ENCODE measurements at regions not wholly inside any gene's neighbourhood (a gene's known extent, or its start where the extent isn't known, plus 50 kb on each side); places are given as distances from the start of the nearest gene placed in this dataset.

GRCh38 chr14:86521031-86521730 lies 991.2 kb downstream of the FLRT2 start:
- no peak for DNase-seq
- no peaks in the 10 kb centered on the region for H3K9me3 ChIP-seq (ENCODE audit: control insufficient read depth, low read depth, low read length)
- H3K36me3 ChIP-seq (ENCODE audit: control insufficient read depth, insufficient read depth, low read length), result no peaks in the 10 kb centered on the region
- no peak overlapping the region for H3K4me3 ChIP-seq (ENCODE audit: low read length)
- H3K4me1 ChIP-seq (ENCODE audit: control insufficient read depth, insufficient read depth, low read length), result no peaks in the 10 kb centered on the region
- H3K27ac ChIP-seq (ENCODE audit: low read length), result no peak overlapping the region
- 53% methylated on average over 4 of the region's 6 CpGs for WGBS (ENCODE audit: insufficient coverage, low lambda C conversion rate)
- H3K27me3 ChIP-seq (ENCODE audit: control insufficient read depth, insufficient read depth, low read length), result no peaks in the 10 kb centered on the region

DNA sequence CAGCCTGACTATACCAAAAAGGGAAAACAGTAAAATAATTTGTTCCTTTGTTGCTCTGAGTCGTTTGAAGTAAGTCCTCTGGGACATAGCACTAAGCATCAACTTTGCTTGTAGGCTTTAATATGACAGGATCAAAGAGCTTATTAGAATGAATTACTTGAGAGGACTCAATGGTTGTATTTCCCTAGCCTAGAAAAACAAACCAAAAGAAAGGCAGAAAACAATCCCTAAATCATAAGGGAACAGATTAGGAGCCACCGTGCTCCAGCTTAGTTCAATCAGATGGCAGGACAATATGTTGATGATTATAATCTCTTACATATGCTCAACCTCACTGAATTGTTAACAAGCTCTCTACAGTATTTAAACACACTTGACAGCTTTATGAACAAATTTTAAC lies 988.4 kb downstream of the FLRT2 start:
- no peaks in the 10 kb centered on the region for H3K27me3 ChIP-seq (ENCODE audit: control insufficient read depth, insufficient read depth, low read length)
- peaks cover 2% of the 10 kb centered on the region for H3K9me3 ChIP-seq (ENCODE audit: control insufficient read depth, low read depth, low read length)
- H3K4me3 ChIP-seq (ENCODE audit: low read length), result no peak overlapping the region
- no CpG with 5 or more reads among the region's 2 CpGs for WGBS (ENCODE audit: insufficient coverage, low lambda C conversion rate)
- H3K27ac ChIP-seq (ENCODE audit: low read length), result no peak overlapping the region
- no peak for DNase-seq
- H3K4me1 ChIP-seq (ENCODE audit: control insufficient read depth, insufficient read depth, low read length), result no peaks in the 10 kb centered on the region
- no peaks in the 10 kb centered on the region for H3K36me3 ChIP-seq (ENCODE audit: control insufficient read depth, insufficient read depth, low read length)

DNA sequence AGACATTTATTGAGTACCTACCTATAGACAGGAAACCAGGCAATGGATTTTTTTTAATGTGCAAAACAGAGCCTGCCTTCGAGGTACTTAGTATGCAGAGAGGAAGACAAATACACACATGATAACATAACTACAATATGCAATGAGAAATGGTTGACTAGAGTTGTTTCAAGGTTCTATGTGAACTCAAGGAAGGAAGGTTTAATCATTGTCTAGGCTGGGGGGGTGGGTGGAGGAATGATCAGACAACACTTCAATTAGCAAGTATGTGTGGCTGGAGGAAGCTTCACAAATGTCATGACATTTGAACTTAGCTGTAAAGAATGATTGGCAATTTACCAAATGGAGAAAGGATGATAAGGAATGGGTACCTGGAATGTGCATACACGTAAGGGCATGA lies 985.3 kb downstream of the FLRT2 start:
- Histone ChIP-seq H3K27me3 (ENCODE audit: control insufficient read depth, insufficient read depth, low read length) (no peaks in the 10 kb centered on the region), H3K4me1 (ENCODE audit: control insufficient read depth, insufficient read depth, low read length) (no peaks in the 10 kb centered on the region), H3K4me3 (ENCODE audit: low read length) (no peak overlapping the region), H3K9me3 (ENCODE audit: control insufficient read depth, low read depth, low read length) (peaks cover 2% of the 10 kb centered on the region), H3K36me3 (ENCODE audit: control insufficient read depth, insufficient read depth, low read length) (no peaks in the 10 kb centered on the region), H3K27ac (ENCODE audit: low read length) (no peak overlapping the region)
- DNase-seq, result no peak
- 82% methylated on average over 1 of the region's 2 CpGs for WGBS (ENCODE audit: insufficient coverage, low lambda C conversion rate)

DNA sequence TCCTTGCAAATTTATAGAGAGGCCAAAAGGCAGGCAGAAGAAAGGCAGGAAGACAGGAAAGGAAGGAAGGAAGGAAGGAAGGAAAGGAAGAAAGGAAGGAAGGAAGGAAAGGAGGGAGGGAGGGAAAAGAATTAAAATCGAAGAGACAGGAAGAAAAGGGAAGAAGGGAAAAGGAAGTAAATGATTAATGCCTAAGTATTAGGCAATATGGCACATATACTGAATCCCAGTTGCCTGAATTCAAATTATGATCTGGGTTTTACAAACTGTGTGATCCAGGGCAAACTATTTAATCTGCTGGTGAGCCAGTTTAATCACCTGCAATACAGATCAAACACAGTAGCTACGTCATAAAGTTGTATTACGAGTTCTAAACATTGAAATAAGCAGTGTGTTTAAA lies 983.6 kb downstream of the FLRT2 start:
- Histone ChIP-seq H3K4me1 (ENCODE audit: control insufficient read depth, insufficient read depth, low read length) (no peaks in the 10 kb centered on the region), H3K36me3 (ENCODE audit: control insufficient read depth, insufficient read depth, low read length) (no peaks in the 10 kb centered on the region), H3K4me3 (ENCODE audit: low read length) (no peak overlapping the region), H3K9me3 (ENCODE audit: control insufficient read depth, low read depth, low read length) (peaks cover 2% of the 10 kb centered on the region), H3K27me3 (ENCODE audit: control insufficient read depth, insufficient read depth, low read length) (no peaks in the 10 kb centered on the region), H3K27ac (ENCODE audit: low read length) (no peak overlapping the region)
- 80% methylated on average over 1 of the region's 3 CpGs for WGBS (ENCODE audit: insufficient coverage, low lambda C conversion rate)
- DNase-seq, result no peak

DNA sequence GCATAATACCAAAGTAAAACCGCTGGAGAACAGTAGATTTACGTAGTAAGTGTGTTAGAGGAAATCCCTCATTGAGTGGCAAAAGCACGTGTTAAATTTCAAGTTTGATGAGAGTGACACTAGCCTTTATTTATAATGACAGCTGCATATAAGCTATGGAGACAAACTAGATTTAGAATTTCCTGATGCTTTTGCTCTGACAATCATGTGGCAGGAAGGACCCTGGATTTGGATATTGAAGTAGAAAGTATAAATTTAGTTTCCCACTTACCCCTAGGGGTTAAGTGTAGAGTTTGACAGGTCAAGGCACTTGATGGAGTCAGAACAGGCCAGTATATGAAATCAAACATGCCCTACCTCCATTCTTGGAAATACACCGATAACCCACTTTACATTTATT lies 983.1 kb downstream of the FLRT2 start:
- WGBS (ENCODE audit: insufficient coverage, low lambda C conversion rate), result 84% methylated on average over 2 of the region's 4 CpGs
- no peaks in the 10 kb centered on the region for H3K27me3 ChIP-seq (ENCODE audit: control insufficient read depth, insufficient read depth, low read length)
- DNase-seq, result no peak
- no peaks in the 10 kb centered on the region for H3K36me3 ChIP-seq (ENCODE audit: control insufficient read depth, insufficient read depth, low read length)
- H3K9me3 ChIP-seq (ENCODE audit: control insufficient read depth, low read depth, low read length), result peaks cover 2% of the 10 kb centered on the region
- H3K4me3 ChIP-seq (ENCODE audit: low read length), result no peak overlapping the region
- H3K4me1 ChIP-seq (ENCODE audit: control insufficient read depth, insufficient read depth, low read length), result no peaks in the 10 kb centered on the region
- no peak overlapping the region for H3K27ac ChIP-seq (ENCODE audit: low read length)

DNA sequence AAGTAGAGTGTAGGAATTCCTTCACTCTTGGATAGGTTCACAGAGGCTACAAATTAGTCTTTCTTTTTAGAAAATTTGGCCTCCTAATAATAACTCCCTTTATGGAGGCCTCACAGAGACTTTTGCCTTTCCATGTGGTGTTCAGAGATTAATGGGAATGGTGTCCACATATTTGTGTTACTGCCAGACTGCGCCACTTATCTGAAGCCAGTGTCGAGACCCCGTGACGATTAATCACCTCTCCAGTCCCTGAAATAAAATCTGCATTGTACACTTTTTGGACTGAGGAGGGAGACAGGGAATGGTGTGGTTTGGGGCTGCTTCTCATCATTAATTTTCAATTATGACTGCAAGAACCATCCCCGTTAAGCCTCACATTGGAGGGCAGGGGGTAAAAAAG lies 980.5 kb downstream of the FLRT2 start:
- Histone ChIP-seq H3K27me3 (ENCODE audit: control insufficient read depth, insufficient read depth, low read length) (no peaks in the 10 kb centered on the region), H3K27ac (ENCODE audit: low read length) (no peak overlapping the region), H3K4me1 (ENCODE audit: control insufficient read depth, insufficient read depth, low read length) (no peaks in the 10 kb centered on the region), H3K4me3 (ENCODE audit: low read length) (no peak overlapping the region), H3K36me3 (ENCODE audit: control insufficient read depth, insufficient read depth, low read length) (no peaks in the 10 kb centered on the region), H3K9me3 (ENCODE audit: control insufficient read depth, low read depth, low read length) (peaks cover 2% of the 10 kb centered on the region)
- 57% methylated on average over 1 of the region's 5 CpGs for WGBS (ENCODE audit: insufficient coverage, low lambda C conversion rate)
- no peak for DNase-seq

GRCh38 chr14:86505808-86506207 lies 975.9 kb downstream of the FLRT2 start:
- Histone ChIP-seq H3K4me1 (ENCODE audit: control insufficient read depth, insufficient read depth, low read length) (no peaks in the 10 kb centered on the region), H3K27ac (ENCODE audit: low read length) (no peak overlapping the region), H3K4me3 (ENCODE audit: low read length) (no peak overlapping the region), H3K27me3 (ENCODE audit: control insufficient read depth, insufficient read depth, low read length) (no peaks in the 10 kb centered on the region), H3K36me3 (ENCODE audit: control insufficient read depth, insufficient read depth, low read length) (no peaks in the 10 kb centered on the region), H3K9me3 (ENCODE audit: control insufficient read depth, low read depth, low read length) (no peaks in the 10 kb centered on the region)
- DNase-seq, result no peak

DNA sequence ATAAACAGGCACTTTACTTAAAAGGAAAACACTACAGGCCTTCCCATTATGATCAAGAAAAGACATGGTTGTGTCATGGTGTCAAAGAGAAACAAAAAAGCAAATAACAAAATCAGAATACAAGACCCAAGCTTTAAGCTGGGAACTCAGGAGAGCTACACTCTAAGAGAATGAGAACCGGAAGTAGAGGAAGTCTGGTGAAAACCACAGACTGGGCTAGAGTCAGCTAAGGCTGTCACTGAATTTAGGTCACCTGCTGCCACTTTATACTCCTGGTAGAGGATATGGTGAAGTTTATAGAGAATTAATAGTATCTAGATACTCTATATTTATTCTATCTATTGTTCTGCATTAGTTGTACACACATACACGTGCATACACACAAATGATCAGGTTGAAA lies 971.7 kb downstream of the FLRT2 start:
- DNase-seq, result no peak
- H3K36me3 ChIP-seq (ENCODE audit: control insufficient read depth, insufficient read depth, low read length), result no peaks in the 10 kb centered on the region
- WGBS (ENCODE audit: insufficient coverage, low lambda C conversion rate), result no CpG with 5 or more reads among the region's 2 CpGs
- H3K4me3 ChIP-seq (ENCODE audit: low read length), result no peak overlapping the region
- no peak overlapping the region for H3K27ac ChIP-seq (ENCODE audit: low read length)
- H3K9me3 ChIP-seq (ENCODE audit: control insufficient read depth, low read depth, low read length), result no peaks in the 10 kb centered on the region
- H3K4me1 ChIP-seq (ENCODE audit: control insufficient read depth, insufficient read depth, low read length), result no peaks in the 10 kb centered on the region
- no peaks in the 10 kb centered on the region for H3K27me3 ChIP-seq (ENCODE audit: control insufficient read depth, insufficient read depth, low read length)

DNA sequence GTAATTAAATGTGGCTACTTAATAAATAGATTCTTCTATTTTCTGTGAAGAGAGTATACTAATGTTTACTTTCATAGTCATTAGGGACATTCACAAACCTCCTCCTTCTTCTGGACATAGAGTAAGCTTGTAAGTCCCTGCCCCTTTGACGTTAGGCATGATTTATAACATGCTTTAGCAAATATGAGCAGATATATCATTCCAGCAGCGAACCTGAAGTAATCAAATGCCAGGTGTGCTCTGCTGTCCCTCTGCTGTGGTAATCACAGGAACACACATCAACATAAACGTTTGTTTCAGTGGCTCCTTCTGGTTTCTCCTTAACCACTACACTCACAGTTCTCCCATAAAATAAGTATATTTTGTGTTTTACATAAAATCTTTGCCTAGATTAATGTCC lies 961.8 kb downstream of the FLRT2 start:
- Histone ChIP-seq H3K4me1 (ENCODE audit: control insufficient read depth, insufficient read depth, low read length) (no peaks in the 10 kb centered on the region), H3K36me3 (ENCODE audit: control insufficient read depth, insufficient read depth, low read length) (no peaks in the 10 kb centered on the region), H3K4me3 (ENCODE audit: low read length) (no peak overlapping the region), H3K27ac (ENCODE audit: low read length) (no peak overlapping the region), H3K9me3 (ENCODE audit: control insufficient read depth, low read depth, low read length) (no peaks in the 10 kb centered on the region), H3K27me3 (ENCODE audit: control insufficient read depth, insufficient read depth, low read length) (no peaks in the 10 kb centered on the region)
- no CpG with 5 or more reads among the region's 3 CpGs for WGBS (ENCODE audit: insufficient coverage, low lambda C conversion rate)
- DNase-seq, result no peak

GRCh38 chr14:86481104-86481503 lies 951.2 kb downstream of the FLRT2 start:
- H3K27ac ChIP-seq (ENCODE audit: low read length), result no peak overlapping the region
- no peaks in the 10 kb centered on the region for H3K27me3 ChIP-seq (ENCODE audit: control insufficient read depth, insufficient read depth, low read length)
- H3K9me3 ChIP-seq (ENCODE audit: control insufficient read depth, low read depth, low read length), result no peaks in the 10 kb centered on the region
- no peak overlapping the region for H3K4me3 ChIP-seq (ENCODE audit: low read length)
- no peaks in the 10 kb centered on the region for H3K4me1 ChIP-seq (ENCODE audit: control insufficient read depth, insufficient read depth, low read length)
- no peak for DNase-seq
- no peaks in the 10 kb centered on the region for H3K36me3 ChIP-seq (ENCODE audit: control insufficient read depth, insufficient read depth, low read length)

DNA sequence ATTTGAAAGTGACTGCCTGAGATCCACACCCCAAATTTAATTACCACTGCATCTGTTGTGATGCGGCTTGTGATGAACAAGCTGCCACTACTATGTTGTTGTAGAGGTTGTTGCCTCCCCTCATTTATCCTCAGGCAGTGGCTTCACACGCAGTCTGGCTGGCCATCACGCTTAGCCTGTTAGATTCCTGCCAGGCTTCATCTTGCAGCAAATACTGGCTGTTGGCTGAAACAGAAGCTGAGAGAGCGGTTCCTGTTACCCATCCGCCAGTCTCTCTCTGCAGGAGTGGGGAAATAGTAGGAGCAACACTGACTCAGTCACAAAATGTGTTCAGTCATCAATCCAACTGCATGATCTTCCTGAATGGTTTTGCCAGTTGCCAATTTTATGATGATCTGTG lies 934.4 kb downstream of the FLRT2 start:
- no peak for DNase-seq
- Histone ChIP-seq H3K4me1 (ENCODE audit: control insufficient read depth, insufficient read depth, low read length) (no peaks in the 10 kb centered on the region), H3K4me3 (ENCODE audit: low read length) (no peak overlapping the region), H3K27ac (ENCODE audit: low read length) (no peak overlapping the region), H3K9me3 (ENCODE audit: control insufficient read depth, low read depth, low read length) (no peaks in the 10 kb centered on the region), H3K27me3 (ENCODE audit: control insufficient read depth, insufficient read depth, low read length) (no peaks in the 10 kb centered on the region), H3K36me3 (ENCODE audit: control insufficient read depth, insufficient read depth, low read length) (no peaks in the 10 kb centered on the region)
- no CpG with 5 or more reads among the region's 5 CpGs for WGBS (ENCODE audit: insufficient coverage, low lambda C conversion rate)

Data from large intestine (tissue), 3 donors.